Activated naive CD8-positive, alpha-beta T cell (primary cell): ENCODE measurements at regions not wholly inside any gene's neighbourhood (a gene's known extent, or its start where the extent isn't known, plus 50 kb on each side); places are given as distances from the start of the nearest gene placed in this dataset.
"Not testable (repeated sequence)": the region's sequence is repeated elsewhere in the genome, so short reads cannot be mapped to it uniquely, and the experiment has no call there.

Source experiments
- H3K27ac Mint-ChIP-seq: one replicate; pipeline ENCODE4 v1.8.0; 2021; ENCODE audit warnings: mixed read lengths
- H3K27me3 Mint-ChIP-seq: one replicate; pipeline ENCODE4 v1.8.0; 2021; ENCODE audit warnings: mixed read lengths
- H3K36me3 Mint-ChIP-seq: one replicate; pipeline ENCODE4 v1.8.0; 2021; ENCODE audit warnings: mixed read lengths
- H3K4me1 Mint-ChIP-seq: one replicate; pipeline ENCODE4 v1.8.0; 2021; ENCODE audit warnings: low read depth, mixed read lengths
- H3K4me3 Mint-ChIP-seq: one replicate; pipeline ENCODE4 v1.8.0; 2021; ENCODE audit warnings: mild to moderate bottlenecking, mixed read lengths
- H3K9me3 Mint-ChIP-seq: one replicate; pipeline ENCODE4 v1.8.0; 2021; ENCODE audit warnings: low read depth, mixed read lengths

- Mint-ChIP-seq H3K36me3 (peaks cover 3% of the 10 kb centered on the region), H3K4me3 (no peak overlapping the region), H3K27me3 (peaks cover 24% of the 10 kb centered on the region), H3K4me1 (no peaks in the 10 kb centered on the region), H3K9me3 (peaks cover 7% of the 10 kb centered on the region), H3K27ac (no peak overlapping the region)
These were observed 125.7 kb downstream of the CRLF2 start for GRCh38 chrX:1086444-1087409.

GRCh38 chrX:1085871-1086270, 126.6 kb downstream of the CRLF2 start:
- H3K27me3 Mint-ChIP-seq, result peaks cover 25% of the 10 kb centered on the region
- not testable (repeated sequence) for H3K27ac Mint-ChIP-seq, H3K36me3 Mint-ChIP-seq, H3K4me3 Mint-ChIP-seq, H3K9me3 Mint-ChIP-seq, H3K4me1 Mint-ChIP-seq

GRCh38 chrX:1084689-1085088, 127.8 kb downstream of the CRLF2 start:
- no peaks in the 10 kb centered on the region for H3K4me1 Mint-ChIP-seq
- peaks cover 7% of the 10 kb centered on the region for H3K9me3 Mint-ChIP-seq
- H3K27ac Mint-ChIP-seq, result no peak overlapping the region
- H3K4me3 Mint-ChIP-seq, result no peak overlapping the region
- peaks cover 3% of the 10 kb centered on the region for H3K36me3 Mint-ChIP-seq
- peaks cover 21% of the 10 kb centered on the region for H3K27me3 Mint-ChIP-seq

GRCh38 chrX:1076871-1077651, 135.4 kb downstream of the CRLF2 start:
- H3K27me3 Mint-ChIP-seq, result peaks cover 10% of the 10 kb centered on the region
- H3K4me3 Mint-ChIP-seq, result no peak overlapping the region
- H3K27ac Mint-ChIP-seq, result no peak overlapping the region

GRCh38 chrX:1075741-1076140, 136.7 kb downstream of the CRLF2 start:
- no peak overlapping the region for H3K4me3 Mint-ChIP-seq
- H3K27me3 Mint-ChIP-seq, result peaks cover 6% of the 10 kb centered on the region
- H3K9me3 Mint-ChIP-seq, result peaks cover 7% of the 10 kb centered on the region
- H3K4me1 Mint-ChIP-seq, result no peaks in the 10 kb centered on the region
- H3K36me3 Mint-ChIP-seq, result peaks cover 7% of the 10 kb centered on the region
- H3K27ac Mint-ChIP-seq, result no peak overlapping the region

More at GRCh38 chrX:1076871-1077651, 135.4 kb downstream of the CRLF2 start:
- H3K36me3 Mint-ChIP-seq, result peaks cover 7% of the 10 kb centered on the region
- H3K9me3 Mint-ChIP-seq, result peaks cover 7% of the 10 kb centered on the region
- no peaks in the 10 kb centered on the region for H3K4me1 Mint-ChIP-seq

- Mint-ChIP-seq H3K36me3 (peaks cover 7% of the 10 kb centered on the region), H3K27me3 (peaks cover 6% of the 10 kb centered on the region), H3K4me1 (no peaks in the 10 kb centered on the region)
These were observed 137.3 kb downstream of the CRLF2 start for GRCh38 chrX:1075156-1075555.

GRCh38 chrX:1074755-1075154, 137.7 kb downstream of the CRLF2 start:
- no peak overlapping the region for H3K27ac Mint-ChIP-seq
- H3K27me3 Mint-ChIP-seq, result peaks cover 6% of the 10 kb centered on the region
- peaks cover 7% of the 10 kb centered on the region for H3K9me3 Mint-ChIP-seq
- H3K36me3 Mint-ChIP-seq, result peaks cover 7% of the 10 kb centered on the region
- no peaks in the 10 kb centered on the region for H3K4me1 Mint-ChIP-seq
- no peak overlapping the region for H3K4me3 Mint-ChIP-seq

More at GRCh38 chrX:1075156-1075555, 137.3 kb downstream of the CRLF2 start:
- Mint-ChIP-seq H3K4me3 (no peak overlapping the region), H3K27ac (no peak overlapping the region), H3K9me3 (peaks cover 7% of the 10 kb centered on the region)

GRCh38 chrX:1074172-1074571, 138.3 kb downstream of the CRLF2 start:
- Mint-ChIP-seq H3K4me3 (no peak overlapping the region), H3K27me3 (peaks cover 6% of the 10 kb centered on the region), H3K9me3 (peaks cover 7% of the 10 kb centered on the region), H3K36me3 (peaks cover 7% of the 10 kb centered on the region), H3K27ac (no peak overlapping the region), H3K4me1 (no peaks in the 10 kb centered on the region)

- no peaks in the 10 kb centered on the region for H3K4me1 Mint-ChIP-seq
- peaks cover 7% of the 10 kb centered on the region for H3K9me3 Mint-ChIP-seq
- H3K27me3 Mint-ChIP-seq, result peaks cover 6% of the 10 kb centered on the region
- no peak overlapping the region for H3K4me3 Mint-ChIP-seq
- no peak overlapping the region for H3K27ac Mint-ChIP-seq
- H3K36me3 Mint-ChIP-seq, result peaks cover 7% of the 10 kb centered on the region
These were observed 139.6 kb downstream of the CRLF2 start for GRCh38 chrX:1072637-1073377.

GRCh38 chrX:1071351-1071750, 141.1 kb downstream of the CRLF2 start:
- Mint-ChIP-seq H3K36me3 (peaks cover 7% of the 10 kb centered on the region), H3K4me3 (no peak overlapping the region), H3K27ac (no peak overlapping the region), H3K27me3 (peaks cover 6% of the 10 kb centered on the region), H3K4me1 (no peaks in the 10 kb centered on the region), H3K9me3 (peaks cover 7% of the 10 kb centered on the region)

- H3K27me3 Mint-ChIP-seq, result peaks cover 3% of the 10 kb centered on the region
- no peak overlapping the region for H3K4me3 Mint-ChIP-seq
- no peaks in the 10 kb centered on the region for H3K4me1 Mint-ChIP-seq
- H3K36me3 Mint-ChIP-seq, result peaks cover 5% of the 10 kb centered on the region
- peaks cover 11% of the 10 kb centered on the region for H3K9me3 Mint-ChIP-seq
- H3K27ac Mint-ChIP-seq, result no peak overlapping the region
These were observed 150.1 kb downstream of the CRLF2 start for GRCh38 chrX:1062351-1062750.

- peaks cover 3% of the 10 kb centered on the region for H3K27me3 Mint-ChIP-seq
- H3K36me3 Mint-ChIP-seq, result peaks cover 5% of the 10 kb centered on the region
- H3K27ac Mint-ChIP-seq, result no peak overlapping the region
- H3K4me1 Mint-ChIP-seq, result no peaks in the 10 kb centered on the region
- no peak overlapping the region for H3K4me3 Mint-ChIP-seq
- H3K9me3 Mint-ChIP-seq, result peaks cover 11% of the 10 kb centered on the region
These were observed 151.9 kb downstream of the CRLF2 start for GRCh38 chrX:1060562-1060960.

GRCh38 chrX:1059576-1060561, 152.6 kb downstream of the CRLF2 start:
- Mint-ChIP-seq H3K27me3 (peaks cover 3% of the 10 kb centered on the region), H3K4me3 (no peak overlapping the region), H3K4me1 (no peaks in the 10 kb centered on the region), H3K36me3 (peaks cover 5% of the 10 kb centered on the region), H3K9me3 (peaks cover 11% of the 10 kb centered on the region), H3K27ac (no peak overlapping the region)

- H3K4me3 Mint-ChIP-seq, H3K36me3 Mint-ChIP-seq, H3K4me1 Mint-ChIP-seq, H3K27ac Mint-ChIP-seq, H3K27me3 Mint-ChIP-seq, H3K9me3 Mint-ChIP-seq: not testable (repeated sequence)
These were observed 158.8 kb downstream of the CRLF2 start for GRCh38 chrX:1053600-1053999.
